COLO668 (cell line): ENCODE measurements at regions not wholly inside any gene's neighbourhood (a gene's known extent, or its start where the extent isn't known, plus 50 kb on each side); places are given as distances from the start of the nearest gene placed in this dataset.

Experiments used
- DNase-seq: peaks from one replicate; lab custom pipeline; 2025; ENCODE audit not compliant: unreplicated experiment; lab: John Stamatoyannopoulos, UW

DNA sequence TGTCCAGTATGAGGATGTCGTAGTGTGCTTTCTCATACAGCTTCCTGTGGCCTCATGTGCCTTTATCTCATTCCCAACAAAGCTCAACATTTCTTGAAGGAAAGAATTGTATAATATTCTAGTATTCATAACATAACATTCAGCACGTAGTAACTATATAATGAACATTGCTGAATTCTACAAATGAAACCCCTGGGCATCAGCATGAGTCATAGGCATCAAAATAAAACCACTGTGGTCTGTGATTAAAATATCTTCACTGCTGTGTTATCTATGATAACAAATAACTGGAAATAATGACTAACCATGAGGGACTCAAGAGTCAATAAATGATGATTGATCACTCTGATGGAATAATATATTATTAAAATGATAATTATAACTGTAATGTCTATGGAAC lies 255.2 kb downstream of the EMP1 start:
- DNase-seq = no peak

GRCh38 chr12:13450231-13451080 lies 253.9 kb downstream of the EMP1 start:
- DNase-seq = no peak

DNA sequence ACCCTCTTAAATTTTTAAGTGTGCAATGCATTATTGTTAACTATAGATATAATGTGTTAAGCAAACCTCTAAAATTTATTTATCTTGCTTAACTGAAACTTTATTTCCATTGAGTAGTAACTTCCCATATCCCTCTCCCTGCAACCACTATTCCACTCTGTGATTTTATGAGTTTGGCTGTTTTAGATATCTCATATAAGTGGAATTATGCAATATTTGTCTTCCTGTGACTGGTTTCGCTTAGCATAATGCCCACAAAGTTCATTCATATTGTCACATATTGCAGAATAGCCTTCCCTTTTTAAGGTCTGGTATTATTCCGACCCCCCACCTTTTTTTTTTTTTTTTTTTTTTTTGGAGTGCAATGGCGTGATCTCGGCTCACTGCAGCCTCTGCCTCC lies 247.6 kb downstream of the EMP1 start:
- no peak for DNase-seq

DNA sequence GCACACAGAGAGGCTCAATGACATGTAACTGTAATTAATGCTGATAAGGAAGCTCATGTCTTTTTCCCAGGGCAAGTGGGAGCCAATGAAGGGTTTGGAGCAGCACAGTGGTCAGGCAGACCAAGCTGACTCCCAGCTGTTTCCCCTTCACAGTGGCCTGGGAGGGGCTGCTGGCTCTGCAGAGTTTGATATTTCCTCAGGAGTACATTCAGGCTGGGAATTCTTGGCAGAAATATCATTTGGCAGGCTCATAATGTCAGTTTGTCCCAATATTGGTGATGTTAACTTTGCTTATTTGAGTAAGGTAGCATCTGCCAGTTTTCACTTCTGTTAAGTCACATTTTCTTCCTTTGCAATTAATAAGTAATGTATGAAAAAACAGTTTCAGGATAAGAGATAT lies 247.0 kb downstream of the EMP1 start:
- no peak for DNase-seq

DNA sequence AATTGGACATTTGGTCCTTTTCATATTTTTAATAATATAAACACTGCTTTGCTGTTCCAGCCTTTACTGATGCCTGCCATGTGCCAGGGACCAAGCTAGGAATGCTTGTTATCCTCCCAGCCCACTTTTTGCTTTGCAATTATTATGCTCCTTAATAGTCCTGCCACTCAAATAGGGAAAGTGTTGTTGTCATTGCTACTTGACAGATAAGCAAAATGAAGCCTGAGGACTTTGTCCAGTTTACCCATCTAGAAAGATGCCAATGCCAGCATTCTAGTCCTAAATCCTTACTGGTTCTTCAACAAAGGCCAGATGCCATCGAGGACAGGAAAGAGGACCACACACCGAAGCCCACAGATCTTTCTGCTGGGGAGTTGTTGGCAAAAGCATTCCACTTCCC lies 246.5 kb downstream of the EMP1 start:
- no peak for DNase-seq

GRCh38 chr12:13442457-13442856 lies 245.9 kb downstream of the EMP1 start:
- no peak for DNase-seq

- no peak for DNase-seq
Measured at GRCh38 chr12:13440844-13441243, 244.3 kb downstream of the EMP1 start.

DNA sequence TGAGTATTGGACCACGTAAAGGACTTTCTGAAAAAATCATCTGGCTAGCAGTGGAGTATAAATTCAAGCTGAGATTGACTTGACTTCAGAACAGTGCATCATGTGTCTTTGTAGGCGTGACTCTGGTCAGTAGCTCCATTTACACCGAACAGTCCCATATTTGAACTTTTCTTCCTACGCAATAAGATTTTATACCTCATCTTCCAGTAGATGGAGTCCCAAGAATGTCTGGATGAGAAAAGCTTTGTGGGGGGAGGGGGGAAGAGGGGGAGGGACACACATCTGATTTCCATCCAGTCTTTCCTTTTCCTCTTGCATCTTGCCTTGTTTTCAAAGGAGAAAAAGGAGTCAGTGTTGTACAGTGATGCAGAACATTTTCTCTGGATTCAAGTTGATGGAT lies 241.0 kb downstream of the EMP1 start:
- DNase-seq = no peak

GRCh38 chr12:13436696-13437391 lies 240.3 kb downstream of the EMP1 start:
- no peak for DNase-seq

DNA sequence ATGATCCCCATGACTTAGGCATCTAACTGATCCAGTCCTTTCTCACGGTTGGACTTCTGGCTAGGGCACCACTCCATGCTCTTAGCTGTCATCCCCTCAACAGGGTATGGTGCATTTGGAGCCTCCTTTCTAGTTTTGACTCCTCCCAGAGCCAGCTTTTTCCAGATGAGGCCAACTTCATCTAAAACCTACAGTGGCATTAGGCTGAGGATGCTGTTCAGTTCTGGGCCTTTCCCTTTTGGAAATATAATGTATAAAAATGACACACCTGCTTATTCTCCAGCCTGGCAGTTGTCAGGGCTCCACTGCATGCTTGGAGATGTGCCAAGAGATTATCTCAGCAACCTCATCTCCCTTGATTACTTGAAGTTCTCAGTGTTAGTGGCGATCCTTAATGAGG lies 239.7 kb downstream of the EMP1 start:
- DNase-seq = no peak

DNA sequence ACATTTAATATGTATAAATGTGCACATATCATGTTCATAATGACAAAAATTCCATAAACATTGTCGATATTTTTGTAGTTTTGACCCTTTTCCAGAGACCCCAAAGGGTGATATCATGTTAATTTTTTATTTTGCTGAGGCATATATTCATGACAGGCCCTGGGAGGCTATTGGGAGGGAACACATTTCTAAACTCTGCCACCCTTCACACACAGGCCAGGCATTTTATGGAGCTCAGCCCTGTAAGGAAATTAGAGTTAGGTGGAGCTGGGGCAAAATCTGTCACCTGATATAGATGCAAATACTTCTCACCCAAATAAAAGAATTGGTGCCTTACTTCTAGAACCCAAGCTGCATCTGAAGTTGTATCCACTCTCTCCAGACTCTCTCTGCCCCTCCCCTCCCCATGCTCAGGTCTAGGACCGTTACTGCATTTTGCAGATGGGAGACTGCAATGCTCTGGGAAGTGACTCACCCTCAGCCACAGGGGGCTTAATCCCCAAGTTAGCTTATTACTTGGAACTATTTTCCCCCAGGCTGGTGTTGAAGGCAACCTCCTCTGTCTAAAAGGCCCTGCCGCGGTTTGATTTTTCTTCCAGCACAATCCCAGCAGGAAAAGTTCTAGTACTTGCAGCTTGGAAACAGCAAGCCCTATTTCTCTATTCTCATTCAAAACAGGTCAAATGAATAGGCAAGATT lies 238.9 kb downstream of the EMP1 start:
- DNase-seq = no peak

DNA sequence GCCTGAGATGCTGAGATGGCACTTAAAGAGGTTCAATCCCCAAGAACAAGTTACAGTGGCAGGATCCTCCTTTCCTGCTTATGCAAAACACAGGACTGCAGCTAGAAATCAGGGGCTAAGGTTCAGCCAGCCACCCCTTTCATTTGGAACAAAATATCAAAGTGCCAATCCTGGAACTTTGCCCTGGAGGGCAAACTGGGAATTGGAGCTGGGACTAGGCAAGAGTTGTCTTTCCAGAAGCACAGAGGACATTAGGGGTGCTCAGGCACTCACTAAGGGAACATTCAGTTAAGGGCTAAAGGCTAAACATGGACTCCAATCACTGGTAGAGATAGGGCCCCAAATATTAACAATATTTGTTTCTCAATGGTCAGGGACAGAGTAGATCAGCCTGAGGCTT lies 237.2 kb downstream of the EMP1 start:
- no peak for DNase-seq

DNA sequence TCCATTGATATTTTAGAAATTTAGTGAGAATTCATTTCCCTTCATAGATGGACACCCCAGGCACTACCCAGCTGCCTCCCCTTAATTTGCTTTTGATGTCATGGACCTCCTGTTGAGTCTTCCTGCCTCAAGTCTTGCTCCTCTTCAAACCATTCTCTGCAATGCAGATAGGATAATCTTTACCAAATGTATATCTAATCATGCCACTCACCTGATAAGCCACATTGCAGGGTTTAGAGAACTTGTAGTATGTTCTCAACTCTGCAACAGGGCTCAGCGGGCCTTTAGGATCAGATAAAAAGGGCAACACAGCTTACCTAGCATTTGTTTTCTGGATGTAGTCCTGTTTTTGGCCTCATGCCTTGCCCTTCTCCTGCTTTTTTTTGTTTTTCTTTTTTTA lies 234.5 kb downstream of the EMP1 start:
- DNase-seq = no peak

GRCh38 chr12:13428538-13429265 lies 232.2 kb downstream of the EMP1 start:
- DNase-seq = no peak

GRCh38 chr12:13425766-13426165 lies 229.2 kb downstream of the EMP1 start:
- no peak for DNase-seq

DNA sequence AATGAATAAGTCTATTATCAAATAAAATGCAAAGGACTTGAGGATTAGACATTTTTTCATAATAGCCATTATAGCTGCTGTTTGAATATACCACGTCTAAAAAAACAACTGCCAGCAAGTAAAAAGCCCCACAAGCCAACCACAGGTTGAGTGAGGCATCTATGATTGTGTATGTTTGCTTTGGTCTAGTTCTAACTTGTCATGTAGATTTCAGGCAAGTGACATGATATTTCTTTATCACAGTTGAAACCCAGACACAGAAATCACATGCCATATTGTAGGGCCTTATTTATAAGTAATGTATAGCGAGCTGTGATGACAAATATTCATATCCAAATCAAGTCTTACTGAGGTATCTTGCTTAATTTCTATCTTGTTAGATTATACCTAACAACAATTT lies 225.8 kb downstream of the EMP1 start:
- DNase-seq = no peak

GRCh38 chr12:13417516-13417915 lies 221.0 kb downstream of the EMP1 start:
- no peak for DNase-seq

- DNase-seq = no peak
Measured at GRCh38 chr12:13411287-13411686, 214.8 kb downstream of the EMP1 start.

- DNase-seq = no peak
Measured at GRCh38 chr12:13405961-13406703, 209.6 kb downstream of the EMP1 start.

- no peak for DNase-seq
Measured at GRCh38 chr12:13404631-13405473, 208.3 kb downstream of the EMP1 start.
